GM10266 (cell line): ENCODE measurements at regions not wholly inside any gene's neighbourhood (a gene's known extent, or its start where the extent isn't known, plus 50 kb on each side); places are given as distances from the start of the nearest gene placed in this dataset.
"Not testable (repeated sequence)": the region's sequence is repeated elsewhere in the genome, so short reads cannot be mapped to it uniquely, and the experiment has no call there.

Experiments used
- DNase-seq: peaks from one replicate; pipeline ENCODE4 v3.0.0; 2012; ENCODE audit errors: extremely low spot score
- CTCF ChIP-seq: IDR thresholded peaks from 2 replicates; pipeline ENCODE4 v1.5.1; 2012; ENCODE audit warnings: mild to moderate bottlenecking, low read depth; ENCODE audit not compliant: control insufficient read depth, insufficient read depth; ENCODE audit errors: missing control alignments

- DNase-seq = no peak
- no peak for TF ChIP-seq CTCF
These were observed 1234.6 kb upstream of the ADGRL2 start for GRCh38 chr1:80566123-80566522.

- DNase-seq = no peak
- no peak for TF ChIP-seq CTCF
These were observed 1235.3 kb upstream of the ADGRL2 start for GRCh38 chr1:80565406-80565805.

- no peak for DNase-seq
- TF ChIP-seq CTCF = no peak
These were observed 1258.5 kb upstream of the ADGRL2 start for GRCh38 chr1:80542231-80542630.

- TF ChIP-seq CTCF = no peak
- DNase-seq = no peak
These were observed 1260.1 kb upstream of the ADGRL2 start for GRCh38 chr1:80540596-80540995.

- DNase-seq = no peak
These were observed 1260.6 kb upstream of the ADGRL2 start for GRCh38 chr1:80540149-80540548.

GRCh38 chr1:80539298-80539697 lies 1261.4 kb upstream of the ADGRL2 start:
- not testable (repeated sequence) for DNase-seq

More at GRCh38 chr1:80540149-80540548, 1260.6 kb upstream of the ADGRL2 start:
- TF ChIP-seq CTCF = no peak

GRCh38 chr1:80536461-80536860 lies 1264.3 kb upstream of the ADGRL2 start:
- DNase-seq = no peak
- no peak for TF ChIP-seq CTCF

GRCh38 chr1:80535466-80535865 lies 1265.3 kb upstream of the ADGRL2 start:
- DNase-seq = no peak
- TF ChIP-seq CTCF = no peak
